ENCODE measurements at regions not wholly inside any gene's neighbourhood (a gene's known extent, or its start where the extent isn't known, plus 50 kb on each side); places are given as distances from the start of the nearest gene placed in this dataset.

- TF ChIP-seq, protein P1, sequence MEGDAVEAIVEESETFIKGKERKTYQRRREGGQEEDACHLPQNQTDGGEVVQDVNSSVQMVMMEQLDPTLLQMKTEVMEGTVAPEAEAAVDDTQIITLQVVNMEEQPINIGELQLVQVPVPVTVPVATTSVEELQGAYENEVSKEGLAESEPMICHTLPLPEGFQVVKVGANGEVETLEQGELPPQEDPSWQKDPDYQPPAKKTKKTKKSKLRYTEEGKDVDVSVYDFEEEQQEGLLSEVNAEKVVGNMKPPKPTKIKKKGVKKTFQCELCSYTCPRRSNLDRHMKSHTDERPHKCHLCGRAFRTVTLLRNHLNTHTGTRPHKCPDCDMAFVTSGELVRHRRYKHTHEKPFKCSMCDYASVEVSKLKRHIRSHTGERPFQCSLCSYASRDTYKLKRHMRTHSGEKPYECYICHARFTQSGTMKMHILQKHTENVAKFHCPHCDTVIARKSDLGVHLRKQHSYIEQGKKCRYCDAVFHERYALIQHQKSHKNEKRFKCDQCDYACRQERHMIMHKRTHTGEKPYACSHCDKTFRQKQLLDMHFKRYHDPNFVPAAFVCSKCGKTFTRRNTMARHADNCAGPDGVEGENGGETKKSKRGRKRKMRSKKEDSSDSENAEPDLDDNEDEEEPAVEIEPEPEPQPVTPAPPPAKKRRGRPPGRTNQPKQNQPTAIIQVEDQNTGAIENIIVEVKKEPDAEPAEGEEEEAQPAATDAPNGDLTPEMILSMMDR (IDR thresholded peaks at IDR 0.05), result no peak
- no peak for TF ChIP-seq EP300 (IDR thresholded peaks at IDR 0.05)
- TF ChIP-seq POLR2A (IDR thresholded peaks at IDR 0.05), result no peak
Observed at GRCh38 chr13:58994777-58995176, 1169.0 kb downstream of the DIAPH3 start.
